Stimulated activated naive CD4-positive, alpha-beta T cell (primary cell): ENCODE measurements at regions not wholly inside any gene's neighbourhood (a gene's known extent, or its start where the extent isn't known, plus 50 kb on each side); places are given as distances from the start of the nearest gene placed in this dataset.
"Not testable (repeated sequence)": the region's sequence is repeated elsewhere in the genome, so short reads cannot be mapped to it uniquely, and the experiment has no call there.

ENCODE experiments used
- DNase-seq, 6 experiments: peaks; one replicate each; lab custom pipeline; 2025; lab: John Stamatoyannopoulos, UW

GRCh38 chr2:193467276-193467987 lies 1272.7 kb upstream of the TMEFF2 start:
- no peak for DNase-seq

GRCh38 chr2:193463011-193463410 lies 1268.3 kb upstream of the TMEFF2 start:
- DNase-seq = no peak

- DNase-seq = no peak
Observed at GRCh38 chr2:193462411-193462810, 1267.7 kb upstream of the TMEFF2 start.

GRCh38 chr2:193461431-193461934 lies 1266.8 kb upstream of the TMEFF2 start:
- DNase-seq = no peak

- no peak for DNase-seq
Observed at GRCh38 chr2:193446967-193447366, 1252.2 kb upstream of the TMEFF2 start.

GRCh38 chr2:193442293-193442692 lies 1247.6 kb upstream of the TMEFF2 start:
- no peak for DNase-seq

GRCh38 chr2:193428336-193428818 lies 1233.6 kb upstream of the TMEFF2 start:
- no peak for DNase-seq

GRCh38 chr2:193412368-193412767 lies 1217.6 kb upstream of the TMEFF2 start:
- DNase-seq = not testable (repeated sequence)

- no peak for DNase-seq
Observed at GRCh38 chr2:193409951-193410350, 1215.2 kb upstream of the TMEFF2 start.

- no peak for DNase-seq
Observed at GRCh38 chr2:193382583-193382982, 1187.8 kb upstream of the TMEFF2 start.

GRCh38 chr2:193377789-193378188 lies 1183.1 kb upstream of the TMEFF2 start:
- no peak for DNase-seq

- DNase-seq = no peak
Observed at GRCh38 chr2:193373120-193373519, 1178.4 kb upstream of the TMEFF2 start.

- DNase-seq = no peak
Observed at GRCh38 chr2:193371200-193371599, 1176.5 kb upstream of the TMEFF2 start.

- no peak for DNase-seq
Observed at GRCh38 chr2:193368615-193369014, 1173.9 kb upstream of the TMEFF2 start.

GRCh38 chr2:193357508-193357907 lies 1162.8 kb upstream of the TMEFF2 start:
- no peak for DNase-seq

- not testable (repeated sequence) for DNase-seq
Observed at GRCh38 chr2:193352665-193353242, 1158.0 kb upstream of the TMEFF2 start.

- no peak for DNase-seq
Observed at GRCh38 chr2:193350509-193350908, 1155.8 kb upstream of the TMEFF2 start.

GRCh38 chr2:193349642-193350041 lies 1154.9 kb upstream of the TMEFF2 start:
- no peak for DNase-seq

GRCh38 chr2:193348055-193348454 lies 1153.3 kb upstream of the TMEFF2 start:
- no peak for DNase-seq

- no peak for DNase-seq
Observed at GRCh38 chr2:193336781-193337180, 1142.0 kb upstream of the TMEFF2 start.

GRCh38 chr2:193334401-193334800 lies 1139.7 kb upstream of the TMEFF2 start:
- DNase-seq = no peak

GRCh38 chr2:193333539-193333938 lies 1138.8 kb upstream of the TMEFF2 start:
- no peak for DNase-seq

GRCh38 chr2:193332941-193333340 lies 1138.2 kb upstream of the TMEFF2 start:
- DNase-seq = no peak

GRCh38 chr2:193331676-193332075 lies 1136.9 kb upstream of the TMEFF2 start:
- no peak for DNase-seq
